Endothelial cell of hepatic sinusoid (primary cell): ENCODE measurements at regions not wholly inside any gene's neighbourhood (a gene's known extent, or its start where the extent isn't known, plus 50 kb on each side); places are given as distances from the start of the nearest gene placed in this dataset.

Experiments used
- in situ Hi-C: cut with HindIII; loops from 2 replicates; pipeline ENCODE4 v1.10.0; 2017; ENCODE audit warnings: low sequenced_read_pairs

DNA sequence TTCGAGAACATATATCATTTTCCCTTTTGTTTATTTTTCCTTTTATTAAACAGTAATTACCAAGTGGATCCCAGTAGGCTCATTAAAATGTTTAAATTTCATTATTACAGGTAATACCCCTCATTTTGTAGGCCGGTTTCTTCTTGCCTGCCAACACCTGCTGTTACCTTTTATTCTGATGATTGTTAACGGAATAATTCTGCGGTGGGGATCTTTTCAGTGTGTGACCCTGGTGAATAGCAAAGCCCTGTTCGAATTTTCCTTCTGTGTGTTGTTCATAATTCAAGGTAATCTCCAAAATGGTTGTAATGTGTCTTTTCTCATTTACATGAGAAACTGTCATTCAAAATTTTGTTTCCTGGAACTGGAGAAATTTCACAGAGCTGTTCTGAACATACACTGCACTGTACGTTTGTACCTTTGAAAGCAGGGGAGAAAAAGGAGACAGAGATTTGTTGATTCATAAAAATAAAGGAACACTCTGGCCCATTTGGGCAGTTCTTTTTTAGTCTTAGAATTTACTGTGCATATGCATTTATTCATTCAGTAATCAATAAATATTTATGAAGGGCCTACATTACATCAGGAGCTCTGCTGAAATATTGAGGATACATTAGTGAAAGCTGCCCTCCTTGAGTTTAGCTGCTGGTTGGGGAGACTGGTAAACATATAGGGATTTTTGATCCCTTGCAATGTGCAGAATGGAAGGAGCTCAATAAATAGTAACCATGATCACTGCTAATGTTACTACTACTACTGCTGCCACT is 502.0 kb downstream of the QKI start:
- in situ Hi-C loops, result no loop called here

DNA sequence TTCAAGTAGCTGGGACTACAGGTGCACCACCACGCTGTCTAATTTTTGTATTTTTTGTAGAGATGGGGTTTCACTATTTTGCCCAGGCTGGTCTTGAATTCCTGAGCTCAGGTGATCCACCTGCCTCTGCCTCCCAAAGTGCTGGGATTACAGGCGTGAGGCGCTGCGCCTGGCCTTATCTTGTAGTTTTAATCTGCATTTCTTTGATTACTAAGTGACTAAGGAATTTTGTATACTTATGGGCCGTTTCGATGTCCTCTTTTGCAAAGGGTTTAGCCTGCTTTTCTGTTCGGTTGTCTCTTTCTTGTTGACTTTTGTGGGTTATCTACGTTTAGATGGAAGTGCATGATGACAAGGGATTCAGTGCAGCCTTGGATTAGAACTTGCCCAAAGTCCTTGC is 500.6 kb downstream of the QKI start:
- in situ Hi-C loops, result no loop called here

DNA sequence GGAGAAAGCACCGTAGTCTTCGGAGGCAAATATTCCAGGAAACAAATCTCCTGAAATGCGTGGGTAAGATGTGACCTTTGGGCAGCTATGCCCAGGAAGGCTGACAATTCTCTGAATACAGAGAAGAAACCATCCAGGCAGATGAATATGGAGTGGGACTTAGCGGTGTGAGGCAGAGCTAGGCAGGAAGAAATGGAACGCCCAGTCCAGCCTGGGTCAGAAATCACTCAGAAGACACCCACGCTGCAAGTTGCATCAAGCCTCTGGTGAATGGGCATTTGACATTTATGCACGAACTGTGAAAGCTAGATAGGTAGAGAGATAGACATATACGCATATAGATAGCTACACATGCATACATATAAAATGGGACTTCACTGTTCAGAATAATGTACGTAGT is 498.5 kb downstream of the QKI start:
- in situ Hi-C loops, result no loop called here

DNA sequence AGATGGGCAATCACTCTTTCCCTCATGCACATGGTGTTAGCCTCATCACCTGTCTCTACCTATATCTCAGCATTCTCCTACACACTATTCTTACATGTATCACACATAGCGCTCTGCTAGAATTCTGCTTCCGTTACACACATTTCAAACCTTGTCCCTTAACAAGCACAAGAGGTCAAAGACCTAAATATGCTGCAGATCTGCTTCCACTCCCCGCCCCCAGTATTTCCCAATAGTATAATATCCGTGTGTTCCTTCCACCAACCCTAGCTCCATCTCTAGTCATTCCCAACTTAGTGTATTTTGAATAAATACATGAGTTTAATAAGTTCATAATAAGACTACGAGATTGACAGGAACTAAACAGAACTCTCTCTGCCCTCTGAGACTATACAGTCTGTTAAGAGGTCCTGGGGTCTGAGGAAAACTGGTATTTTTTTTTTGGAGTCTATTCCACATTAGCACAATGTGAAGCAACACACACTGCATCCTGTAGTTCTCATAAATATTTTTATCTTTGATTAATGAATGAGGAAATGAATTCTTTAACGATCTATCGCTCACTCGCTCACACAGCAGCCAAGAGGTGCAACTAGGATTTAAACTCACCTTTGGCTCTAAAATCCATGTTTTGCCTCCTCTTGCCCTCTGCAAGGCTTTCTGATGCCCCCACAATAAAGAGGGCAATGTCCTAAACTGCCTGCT is 491.6 kb downstream of the QKI start:
- in situ Hi-C loops, result no loop called here

DNA sequence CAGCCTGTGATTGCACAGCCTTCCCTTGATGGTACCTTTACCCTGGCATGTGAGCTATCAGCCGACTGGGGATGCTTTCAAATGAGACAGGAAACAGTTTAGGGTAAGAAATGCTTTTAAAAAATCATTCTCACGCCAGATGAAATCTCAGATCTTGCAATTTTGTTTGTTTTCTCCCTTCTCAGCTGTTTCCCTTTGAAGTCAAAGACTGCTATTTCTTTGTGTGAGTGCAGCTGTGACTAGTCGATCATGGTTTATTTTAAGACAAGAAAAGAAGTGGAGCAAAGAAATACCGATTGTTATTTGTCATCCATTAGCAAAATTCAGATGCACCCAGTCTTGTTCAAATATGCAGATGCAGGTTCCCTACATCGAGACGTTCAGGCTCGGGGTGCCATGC is 489.7 kb downstream of the QKI start:
- in situ Hi-C loops, result no loop called here

DNA sequence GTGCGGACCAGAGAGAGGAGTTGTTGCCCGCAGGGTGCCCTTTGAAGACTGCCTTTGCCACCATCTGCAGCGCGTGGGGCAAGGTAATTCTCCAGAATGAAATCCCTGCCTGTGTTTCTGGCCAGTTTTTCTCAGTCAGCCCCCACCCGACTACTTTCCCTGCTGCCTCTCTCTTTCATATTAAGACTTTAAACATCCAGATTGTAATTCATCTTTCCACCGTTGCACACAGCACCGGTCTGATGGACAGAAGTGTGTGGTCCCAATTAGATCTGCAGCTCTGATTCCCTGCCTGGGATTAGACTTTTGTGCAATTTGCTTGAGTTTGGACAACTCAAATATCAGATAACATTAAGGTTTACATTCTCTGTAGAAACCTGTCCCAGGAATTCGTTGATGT is 489.0 kb downstream of the QKI start:
- in situ Hi-C loops, result no loop called here

DNA sequence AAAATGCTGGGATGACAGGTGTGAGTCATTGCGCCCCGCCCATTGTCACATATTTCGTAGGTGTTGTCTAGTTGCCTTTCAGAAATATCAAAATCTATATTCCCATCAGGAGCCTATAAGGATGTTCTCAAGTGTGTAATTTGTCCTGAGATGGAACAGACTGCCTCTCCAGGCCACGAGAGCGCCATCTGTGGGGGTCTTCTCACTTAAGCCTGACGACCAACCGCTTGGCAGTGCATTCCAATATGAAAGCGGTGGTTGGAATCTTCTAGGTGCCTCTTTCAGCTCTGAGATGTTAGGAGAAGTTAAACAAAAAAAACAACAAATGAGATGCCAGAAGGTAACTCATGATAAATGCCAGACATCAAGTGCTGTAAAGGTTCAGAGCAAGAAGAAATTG is 488.5 kb downstream of the QKI start:
- in situ Hi-C loops, result no loop called here

DNA sequence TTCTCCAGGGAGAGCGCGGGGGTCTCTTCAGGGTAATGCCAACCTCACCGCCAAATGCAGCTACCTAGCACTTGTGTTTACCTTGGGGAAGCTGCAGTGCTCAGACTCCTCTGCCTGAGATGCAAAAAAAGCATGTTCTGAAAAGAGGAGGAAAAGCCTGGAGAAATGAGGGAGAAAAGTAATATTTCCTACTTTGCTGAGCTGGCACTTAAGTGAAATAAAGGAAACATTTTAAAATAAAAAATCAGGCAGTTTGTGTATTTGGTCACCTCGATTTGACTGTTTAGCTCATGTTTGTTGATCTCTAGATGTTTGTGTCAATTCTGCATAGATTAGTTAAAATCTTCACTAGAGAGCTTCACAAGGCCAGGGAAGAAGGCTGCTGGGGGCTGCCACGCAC is 487.2 kb downstream of the QKI start:
- in situ Hi-C loops, result no loop called here

DNA sequence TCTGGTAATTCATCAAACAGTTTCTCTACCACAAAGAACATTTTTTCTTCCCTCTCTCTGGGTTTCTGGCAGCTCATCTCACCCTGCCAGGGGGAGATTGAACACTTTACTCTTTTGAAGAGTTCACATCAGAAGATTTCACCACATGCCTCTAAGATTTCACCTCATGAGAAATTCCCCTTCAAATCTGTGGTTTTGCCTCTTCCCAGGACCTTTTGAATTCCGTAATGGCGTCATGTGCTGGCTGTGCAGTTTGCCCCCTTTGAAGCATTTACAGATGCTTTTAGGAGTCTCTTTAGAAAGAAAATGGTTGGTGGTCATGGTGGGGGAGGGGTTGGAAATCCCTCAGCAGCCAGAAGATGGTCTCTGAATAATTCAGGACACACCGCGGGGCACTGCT is 486.1 kb downstream of the QKI start:
- in situ Hi-C loops, result no loop called here

DNA sequence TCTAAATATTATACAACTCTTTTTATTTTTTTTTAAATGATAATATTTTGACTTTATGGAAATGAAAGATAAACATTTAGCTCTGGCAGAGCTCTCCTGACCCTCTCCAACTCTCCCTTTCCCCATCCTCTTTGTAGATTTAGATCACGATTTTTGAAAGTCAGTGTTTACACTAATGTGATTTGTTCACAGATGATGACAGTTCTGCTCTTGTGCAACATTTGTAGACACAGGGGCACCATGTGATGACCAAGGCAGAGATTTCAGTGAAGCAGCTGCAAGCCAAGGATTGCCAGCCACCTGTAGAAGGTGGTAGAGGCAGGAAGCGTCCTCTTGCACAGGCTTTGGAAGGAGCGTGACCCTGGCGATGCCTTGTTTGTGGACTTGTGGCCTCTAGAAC is 483.2 kb downstream of the QKI start:
- in situ Hi-C loops, result no loop called here

DNA sequence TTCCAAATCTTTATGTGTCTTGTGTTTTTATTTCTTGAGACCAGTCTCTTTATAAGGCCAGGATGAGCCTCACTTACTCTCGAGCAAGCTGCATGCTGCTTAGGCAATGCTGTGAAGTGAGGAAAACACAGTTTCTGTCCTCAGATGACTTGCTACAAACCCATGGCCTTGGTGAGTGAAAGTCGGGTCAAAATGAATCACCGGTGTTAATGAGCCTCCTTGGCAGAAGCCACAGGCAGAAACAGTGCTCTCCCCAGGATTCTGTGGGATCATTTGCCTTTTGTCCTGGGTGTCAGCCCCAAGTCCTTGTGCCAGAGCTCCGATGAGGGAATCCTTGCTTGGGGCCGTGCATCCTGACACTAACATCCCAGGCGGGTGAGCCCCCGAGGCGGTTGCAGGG is 482.5 kb downstream of the QKI start:
- in situ Hi-C loops, result no loop called here

DNA sequence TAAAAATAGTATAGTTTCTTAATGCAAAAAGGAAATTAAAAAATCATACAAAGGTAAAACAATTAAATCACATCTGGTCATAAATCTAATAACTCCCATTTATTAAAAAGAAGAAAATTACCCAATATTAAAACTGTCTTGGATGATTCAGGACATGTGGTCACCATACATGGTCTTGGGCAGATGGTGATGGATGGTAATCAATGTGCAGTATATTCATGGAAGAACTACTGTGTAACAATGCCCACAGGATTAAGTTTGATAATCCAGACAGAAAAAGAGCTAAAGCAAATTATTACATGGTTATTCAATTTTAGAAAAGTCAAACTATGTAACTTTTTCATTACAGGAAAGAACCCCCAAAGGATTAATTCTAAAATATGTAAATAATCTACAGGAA is 480.6 kb downstream of the QKI start:
- in situ Hi-C loops, result no loop called here

DNA sequence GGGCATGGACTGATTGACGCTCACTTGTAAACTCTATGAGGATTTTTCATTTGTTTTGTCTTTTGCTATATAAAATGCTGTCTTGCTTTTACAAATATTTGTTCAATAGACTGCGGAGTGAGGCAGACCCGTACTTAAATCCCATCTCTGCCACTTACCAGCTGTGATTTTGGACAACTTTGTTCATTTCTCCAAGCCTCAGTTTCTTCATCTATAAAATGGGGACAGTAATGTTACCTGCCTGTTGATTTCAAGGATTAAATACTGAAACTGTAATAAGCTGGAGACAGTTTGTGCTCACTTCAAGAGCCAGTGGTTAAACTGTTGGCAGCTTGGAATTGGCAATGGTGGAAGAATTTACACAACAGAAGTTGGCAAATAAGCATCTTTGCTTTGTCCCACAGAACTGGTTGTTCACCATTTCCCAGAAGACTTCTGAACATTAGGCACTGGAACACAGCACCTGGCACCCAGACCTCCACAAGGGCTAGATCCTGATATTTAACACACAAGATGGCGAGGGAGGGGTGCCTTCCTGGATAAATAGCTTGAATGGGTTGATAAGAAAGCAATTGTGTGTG is 479.2 kb downstream of the QKI start:
- in situ Hi-C loops, result no loop called here

DNA sequence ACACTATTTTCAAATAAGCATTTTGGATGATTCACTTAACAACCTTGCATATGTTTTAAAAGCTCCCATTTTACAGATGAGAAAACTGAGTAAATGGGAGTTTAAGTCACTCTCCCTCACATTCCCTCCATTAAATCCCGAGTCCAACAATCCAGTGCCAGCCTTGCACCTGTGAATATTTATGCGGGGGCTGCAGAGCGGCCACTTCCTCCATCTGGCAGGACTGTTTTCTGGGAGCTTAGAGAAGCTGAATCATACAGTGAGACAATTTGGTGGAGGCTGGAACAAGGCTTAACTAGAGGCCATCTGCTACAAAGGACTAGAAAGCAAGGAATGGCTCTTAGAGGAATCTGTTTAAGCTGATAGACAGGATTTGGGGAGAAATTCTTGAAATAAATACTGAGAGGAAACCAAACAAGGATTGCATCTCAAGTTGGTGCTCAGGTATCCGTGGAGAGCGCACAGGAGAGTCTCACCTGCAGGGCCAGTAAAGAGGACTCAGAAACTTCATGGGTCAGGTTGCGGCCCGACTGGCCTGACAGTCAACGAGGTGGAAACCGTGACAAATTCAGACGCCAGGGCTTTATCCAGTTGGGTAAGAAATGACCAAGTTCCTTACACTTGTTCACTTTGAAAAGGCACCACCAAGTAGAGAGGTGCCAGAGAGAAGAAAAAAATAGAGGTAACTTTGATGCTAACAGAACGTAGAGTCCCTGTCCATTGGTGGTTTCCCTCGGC is 478.5 kb downstream of the QKI start:
- in situ Hi-C loops, result no loop called here

DNA sequence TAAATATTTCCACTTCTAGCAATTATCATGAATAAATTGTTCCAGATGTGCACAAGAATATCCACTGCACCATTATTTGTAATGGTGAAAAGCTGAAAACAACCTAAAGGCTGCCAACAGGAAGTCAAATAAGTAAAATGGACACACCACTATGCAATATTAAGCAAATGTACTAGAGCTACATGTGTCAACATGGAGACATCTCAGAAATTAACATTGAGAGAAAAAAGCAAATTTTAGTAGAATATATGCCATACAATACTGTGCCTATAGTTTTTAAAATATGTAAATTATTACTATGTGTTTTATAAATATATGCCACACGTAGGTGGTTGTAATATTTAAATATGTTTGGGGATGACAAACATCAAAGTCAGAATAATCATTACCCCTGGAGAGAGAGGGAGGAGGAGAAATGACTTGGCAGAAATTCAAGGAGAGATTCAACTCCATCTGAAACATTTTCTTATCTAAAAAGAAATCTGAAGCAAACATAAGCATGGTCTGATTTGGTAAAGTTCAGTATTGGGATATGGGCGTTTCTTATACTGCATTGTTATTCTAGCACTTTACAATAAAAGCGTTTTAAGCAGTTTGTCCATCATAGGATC is 475.5 kb downstream of the QKI start:
- in situ Hi-C loops, result no loop called here

DNA sequence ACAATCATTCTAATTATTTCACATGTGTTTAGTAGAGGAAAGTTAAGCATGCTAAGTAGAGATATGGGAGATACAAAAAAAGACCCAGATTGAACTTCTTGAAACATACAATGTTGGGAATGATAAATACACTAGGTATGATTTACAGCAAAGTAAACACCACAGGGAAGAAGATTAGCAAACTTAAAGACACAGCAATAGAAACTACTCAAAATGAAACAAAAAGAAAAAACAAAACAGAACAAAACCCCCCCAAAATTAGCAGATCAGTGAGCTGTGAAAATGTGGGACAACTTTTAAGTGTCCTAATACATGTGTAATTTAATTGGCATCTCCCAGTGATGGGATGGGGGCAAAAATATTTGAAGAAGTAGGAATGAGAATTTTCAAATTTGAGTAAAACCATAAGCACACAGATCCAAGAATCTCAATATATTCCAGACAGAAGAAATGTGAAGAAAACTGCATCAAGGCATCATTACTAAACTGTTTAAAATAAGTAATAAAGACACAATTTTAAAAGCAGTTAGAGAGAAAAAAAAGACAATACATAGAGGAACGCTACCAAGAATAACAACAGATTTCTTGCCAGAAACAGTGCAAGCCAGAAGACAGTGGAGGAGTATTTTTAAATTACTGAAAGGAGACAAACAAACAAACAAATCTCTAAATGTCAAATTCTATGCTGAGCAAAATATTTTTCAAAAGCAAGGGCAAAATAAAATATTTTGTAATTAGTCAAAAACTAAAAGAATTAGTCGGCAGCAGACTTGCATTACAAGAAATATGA is 473.7 kb downstream of the QKI start:
- in situ Hi-C loops, result no loop called here

DNA sequence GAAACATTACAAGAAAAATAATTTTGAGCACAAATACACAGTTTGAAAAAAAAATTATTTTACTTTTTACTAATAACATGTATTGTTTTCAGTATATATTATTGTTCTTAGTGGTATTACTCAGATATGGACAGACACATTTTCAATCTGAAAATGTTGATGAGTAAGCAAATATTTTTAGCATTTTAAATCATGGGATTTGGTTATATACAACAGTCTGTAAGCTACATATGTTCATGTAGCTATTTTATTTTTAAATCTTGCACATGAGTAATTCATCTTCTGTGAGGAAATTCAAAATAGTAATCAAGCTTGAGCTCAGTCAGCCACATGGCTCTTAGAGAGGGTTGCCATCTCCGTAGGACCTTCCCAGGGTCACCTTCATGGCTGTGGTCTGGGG is 471.9 kb downstream of the QKI start:
- in situ Hi-C loops, result no loop called here

DNA sequence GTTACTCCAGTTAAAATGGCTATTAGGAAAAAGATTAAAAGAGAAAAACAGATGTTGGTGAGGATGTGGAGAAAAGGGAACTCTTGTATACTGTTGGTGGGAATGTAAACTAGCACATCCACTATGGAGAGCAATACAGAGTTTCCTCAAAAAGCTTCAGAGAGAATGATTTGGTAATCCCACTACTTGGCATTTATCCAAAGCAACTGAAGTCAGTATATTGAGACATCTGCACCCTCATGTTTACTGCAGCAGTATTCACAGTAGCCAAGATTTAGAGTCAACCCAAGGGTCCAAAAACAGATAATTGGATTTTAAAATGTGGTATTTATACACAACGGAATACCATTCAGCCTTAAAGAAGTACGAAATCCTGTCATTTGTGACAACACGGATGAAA is 469.5 kb downstream of the QKI start:
- in situ Hi-C loops, result no loop called here

DNA sequence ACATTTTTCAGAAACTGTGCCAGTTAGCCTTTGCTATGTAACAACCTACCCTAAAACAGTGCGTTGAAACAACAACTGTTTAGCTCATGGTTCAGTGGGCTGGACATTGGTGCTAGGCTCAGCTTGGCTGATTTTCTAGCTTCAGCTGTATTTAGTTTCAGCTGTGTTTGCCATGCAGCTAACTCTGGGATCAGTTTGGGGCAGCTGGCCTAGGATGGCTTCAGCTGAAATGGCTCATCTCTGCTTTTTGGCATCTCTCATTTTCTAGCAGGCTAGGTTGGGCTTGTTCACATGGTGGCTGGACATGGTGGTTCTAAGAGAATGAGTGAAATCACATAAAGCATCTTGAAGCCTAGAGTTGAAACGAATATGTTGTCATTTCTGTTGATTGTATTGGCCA is 464.2 kb downstream of the QKI start:
- in situ Hi-C loops, result no loop called here

DNA sequence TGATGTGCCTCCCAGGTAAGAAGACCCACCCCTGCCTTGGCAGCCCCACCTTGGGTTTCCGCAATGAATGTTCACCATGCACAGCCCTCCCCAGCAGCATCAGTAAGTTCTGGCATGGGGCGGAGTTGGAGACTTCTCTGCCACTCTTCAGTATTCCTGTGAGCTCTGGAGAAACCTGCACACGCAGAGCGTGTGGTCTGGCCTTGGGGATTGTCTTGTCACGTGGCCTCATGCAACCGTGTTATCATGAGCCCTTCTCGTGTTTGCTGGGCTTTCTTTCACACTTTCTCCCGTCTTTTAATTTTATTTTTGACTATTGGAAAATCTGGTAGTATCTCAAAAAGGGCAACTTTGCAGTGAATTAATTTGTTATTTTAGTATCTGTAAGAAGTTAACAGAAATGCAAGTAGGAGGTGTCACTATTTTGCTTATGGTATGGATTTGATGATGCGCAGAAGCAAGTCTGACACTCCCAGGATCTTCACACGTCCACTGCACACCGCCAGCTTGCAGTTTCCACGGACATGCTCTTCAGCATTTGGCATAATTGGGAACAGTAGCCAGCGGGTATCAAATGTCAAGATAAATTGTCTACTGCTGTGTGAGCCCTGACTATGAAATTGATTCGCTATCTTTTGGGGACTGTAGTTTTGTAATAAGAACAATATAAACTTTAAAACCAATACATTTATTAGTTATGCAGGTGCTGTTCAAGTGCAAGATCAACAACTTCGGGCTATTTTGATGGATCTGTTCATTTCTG is 463.5 kb downstream of the QKI start:
- in situ Hi-C loops, result no loop called here
